HG02938 (cell line): ENCODE measurements at regions not wholly inside any gene's neighbourhood (a gene's known extent, or its start where the extent isn't known, plus 50 kb on each side); places are given as distances from the start of the nearest gene placed in this dataset.
"Not testable (repeated sequence)": the region's sequence is repeated elsewhere in the genome, so short reads cannot be mapped to it uniquely, and the experiment has no call there.

Experiments used
- ATAC-seq: cut with Tn5 transposase; IDR thresholded peaks from one replicate; pipeline ENCODE4 v1.9.1; 2021; ENCODE audit warnings: mild to moderate bottlenecking, moderate library complexity; ENCODE audit not compliant: unreplicated experiment

DNA sequence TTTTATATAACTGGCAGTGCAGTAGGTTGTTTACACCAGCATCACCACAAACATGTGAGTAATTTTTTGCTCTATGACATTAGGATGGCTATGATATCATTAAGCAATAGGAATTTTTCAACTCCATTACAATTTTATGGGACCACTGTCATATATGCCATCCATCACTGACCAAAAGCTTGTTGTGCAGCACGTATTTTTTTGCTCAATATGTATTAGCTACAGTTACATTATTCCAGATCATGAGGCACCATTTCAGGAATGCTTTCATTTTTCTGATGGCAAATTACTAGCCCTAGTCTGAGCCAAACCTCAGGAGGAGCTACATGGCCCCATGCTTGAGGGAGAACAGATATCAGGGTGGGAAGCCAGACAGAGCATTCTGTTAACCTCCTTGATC, 56.8 kb upstream of the DCLK2 start:
- no peak for ATAC-seq

DNA sequence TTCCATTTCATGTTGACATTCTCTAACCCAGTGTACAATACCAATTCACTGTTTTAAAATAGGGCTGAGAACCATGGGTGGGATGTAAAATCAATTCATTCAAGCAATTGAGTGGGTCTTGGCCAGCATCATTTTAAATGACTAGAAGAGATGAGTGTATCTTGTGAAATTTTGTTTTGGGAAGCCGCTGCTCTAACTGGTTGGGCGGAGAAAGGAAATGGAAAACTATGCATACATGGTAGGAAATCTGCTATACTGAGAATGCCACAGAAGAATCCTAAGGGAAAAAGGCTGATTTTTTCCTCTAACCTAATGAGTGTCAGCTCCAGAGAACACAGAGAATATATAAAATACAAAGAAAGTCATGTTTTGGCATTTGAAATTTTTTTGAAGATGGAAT, 54.8 kb upstream of the DCLK2 start:
- ATAC-seq, result no peak

DNA sequence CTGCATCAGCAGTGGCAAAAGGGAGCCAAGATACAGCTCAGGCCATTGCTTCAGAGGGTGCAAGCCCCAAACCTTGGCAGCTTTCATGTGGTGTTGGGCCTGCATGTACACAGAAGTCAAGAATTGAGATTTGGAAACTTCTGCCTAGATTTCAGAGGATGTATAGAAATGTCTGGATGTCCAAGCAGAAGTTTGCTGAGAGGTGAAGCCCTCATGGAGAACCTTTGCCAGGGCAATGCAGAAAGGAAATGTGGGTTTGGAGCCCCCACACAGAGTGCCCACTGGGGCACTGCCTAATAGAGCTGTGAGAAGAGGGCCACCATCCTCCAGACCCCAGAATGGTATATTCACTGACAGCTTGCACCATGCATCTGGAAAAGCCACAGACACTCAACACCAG, 51.3 kb upstream of the DCLK2 start:
- ATAC-seq, result not testable (repeated sequence)
